PC-3 (cell line): ENCODE measurements at regions not wholly inside any gene's neighbourhood (a gene's known extent, or its start where the extent isn't known, plus 50 kb on each side); places are given as distances from the start of the nearest gene placed in this dataset.

ENCODE experiments used
- EZH2 ChIP-seq: fragments of 300-600 bp; sonication (generic); IDR thresholded peaks from one replicate; pipeline ENCODE4 v1.6.1; 2017; ENCODE audit warnings: antibody characterized with exemption, mild to moderate bottlenecking, low read length; ENCODE audit not compliant: unreplicated experiment
- EZH2phosphoT487 ChIP-seq: fragments of 300-600 bp; sonication (generic); IDR thresholded peaks from 2 replicates; pipeline ENCODE4 v1.6.1; 2018; ENCODE audit warnings: mild to moderate bottlenecking, antibody characterized with exemption, low read length, borderline replicate concordance
- TF ChIP-seq, protein P1 (sequence below): fragments of 300-600 bp; sonication (generic); conservative IDR thresholded peaks from 2 replicates; pipeline ENCODE4 v1.5.1; 2017; ENCODE audit warnings: antibody characterized with exemption, low read depth, mild to moderate bottlenecking, low read length

- TF ChIP-seq, protein P1, sequence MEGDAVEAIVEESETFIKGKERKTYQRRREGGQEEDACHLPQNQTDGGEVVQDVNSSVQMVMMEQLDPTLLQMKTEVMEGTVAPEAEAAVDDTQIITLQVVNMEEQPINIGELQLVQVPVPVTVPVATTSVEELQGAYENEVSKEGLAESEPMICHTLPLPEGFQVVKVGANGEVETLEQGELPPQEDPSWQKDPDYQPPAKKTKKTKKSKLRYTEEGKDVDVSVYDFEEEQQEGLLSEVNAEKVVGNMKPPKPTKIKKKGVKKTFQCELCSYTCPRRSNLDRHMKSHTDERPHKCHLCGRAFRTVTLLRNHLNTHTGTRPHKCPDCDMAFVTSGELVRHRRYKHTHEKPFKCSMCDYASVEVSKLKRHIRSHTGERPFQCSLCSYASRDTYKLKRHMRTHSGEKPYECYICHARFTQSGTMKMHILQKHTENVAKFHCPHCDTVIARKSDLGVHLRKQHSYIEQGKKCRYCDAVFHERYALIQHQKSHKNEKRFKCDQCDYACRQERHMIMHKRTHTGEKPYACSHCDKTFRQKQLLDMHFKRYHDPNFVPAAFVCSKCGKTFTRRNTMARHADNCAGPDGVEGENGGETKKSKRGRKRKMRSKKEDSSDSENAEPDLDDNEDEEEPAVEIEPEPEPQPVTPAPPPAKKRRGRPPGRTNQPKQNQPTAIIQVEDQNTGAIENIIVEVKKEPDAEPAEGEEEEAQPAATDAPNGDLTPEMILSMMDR = no peak
- TF ChIP-seq EZH2 = no peak
- TF ChIP-seq EZH2phosphoT487 = no peak
Measured at GRCh38 chr1:29893806-29894205, 657.5 kb downstream of the PTPRU start.
